ENCODE measurements at regions not wholly inside any gene's neighbourhood (a gene's known extent, or its start where the extent isn't known, plus 50 kb on each side); places are given as distances from the start of the nearest gene placed in this dataset.
"Not testable (repeated sequence)": the region's sequence is repeated elsewhere in the genome, so short reads cannot be mapped to it uniquely, and the experiment has no call there.

GRCh38 chr11:22089609-22090008, 103.3 kb upstream of the ANO5 start:
- intact Hi-C loops (cut with DNase I): no loop called here
- ATAC-seq (no peak), DNase-seq (no peak)

- intact Hi-C loops (cut with DNase I): no loop called here
- ATAC-seq (no peak), DNase-seq (no peak)
Observed at GRCh38 chr11:22106566-22106965, 86.3 kb upstream of the ANO5 start.

- DNase-seq (no peak), ATAC-seq (peak; percentile 82 to 88)
- intact Hi-C loops (cut with DNase I): no loop called here
Observed at GRCh38 chr11:22115470-22116029, 77.3 kb upstream of the ANO5 start.

- ATAC-seq, DNase-seq: not testable (repeated sequence)
- intact Hi-C loops (cut with DNase I): loop anchor here in 1 of 2 donors (5.0 kb wide), 1 partner anchor 986 kb away; no protein-coding TSS in a partner anchor
Observed at GRCh38 chr11:22127981-22128380, 64.9 kb upstream of the ANO5 start.

GRCh38 chr11:22130462-22131053, 62.3 kb upstream of the ANO5 start:
- no peak for ATAC-seq
- intact Hi-C loops (cut with DNase I): loop anchor here (5.0 to 10.0 kb wide), 2 partner anchors 196 to 198 kb away; no protein-coding TSS in a partner anchor
- DNase-seq: no peak

- DNase-seq (no peak), ATAC-seq (no peak)
- intact Hi-C loops (cut with DNase I): loop anchor here (5.0 to 10.0 kb wide), 2 partner anchors 199 to 201 kb away; no protein-coding TSS in a partner anchor
Observed at GRCh38 chr11:22133776-22134175, 59.1 kb upstream of the ANO5 start.

GRCh38 chr11:22138264-22138663, 54.6 kb upstream of the ANO5 start:
- ATAC-seq (no peak), DNase-seq (no peak)
- intact Hi-C loops (cut with DNase I): loop anchor here in 1 of 2 donors (10.0 kb wide), 1 partner anchor 203 kb away; no protein-coding TSS in a partner anchor
